ENCODE measurements at regions not wholly inside any gene's neighbourhood (a gene's known extent, or its start where the extent isn't known, plus 50 kb on each side); places are given as distances from the start of the nearest gene placed in this dataset.

- no peak overlapping the region for H3K4me3 ChIP-seq (ENCODE audit: low read depth, low read length)
- no peaks in the 10 kb centered on the region for H3K27me3 ChIP-seq (replicated peaks; ENCODE audit: control insufficient read depth, insufficient read depth, low read length)
- H3K9me3 Mint-ChIP-seq (ENCODE audit: unreplicated experiment): no peaks in the 10 kb centered on the region
- H3K4me1 ChIP-seq: no peaks in the 10 kb centered on the region
- DNase-seq: no peak
- H3K27ac Mint-ChIP-seq (ENCODE audit: unreplicated experiment): no peak overlapping the region
- no TSS peak for BruUV-seq (replicated peaks)
- no peaks in the 10 kb centered on the region for H3K9me3 ChIP-seq
- ChIA-PET POLR2A (no interaction called here), CTCF (no interaction called here)
- TF ChIP-seq, protein P1, sequence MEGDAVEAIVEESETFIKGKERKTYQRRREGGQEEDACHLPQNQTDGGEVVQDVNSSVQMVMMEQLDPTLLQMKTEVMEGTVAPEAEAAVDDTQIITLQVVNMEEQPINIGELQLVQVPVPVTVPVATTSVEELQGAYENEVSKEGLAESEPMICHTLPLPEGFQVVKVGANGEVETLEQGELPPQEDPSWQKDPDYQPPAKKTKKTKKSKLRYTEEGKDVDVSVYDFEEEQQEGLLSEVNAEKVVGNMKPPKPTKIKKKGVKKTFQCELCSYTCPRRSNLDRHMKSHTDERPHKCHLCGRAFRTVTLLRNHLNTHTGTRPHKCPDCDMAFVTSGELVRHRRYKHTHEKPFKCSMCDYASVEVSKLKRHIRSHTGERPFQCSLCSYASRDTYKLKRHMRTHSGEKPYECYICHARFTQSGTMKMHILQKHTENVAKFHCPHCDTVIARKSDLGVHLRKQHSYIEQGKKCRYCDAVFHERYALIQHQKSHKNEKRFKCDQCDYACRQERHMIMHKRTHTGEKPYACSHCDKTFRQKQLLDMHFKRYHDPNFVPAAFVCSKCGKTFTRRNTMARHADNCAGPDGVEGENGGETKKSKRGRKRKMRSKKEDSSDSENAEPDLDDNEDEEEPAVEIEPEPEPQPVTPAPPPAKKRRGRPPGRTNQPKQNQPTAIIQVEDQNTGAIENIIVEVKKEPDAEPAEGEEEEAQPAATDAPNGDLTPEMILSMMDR (IDR thresholded peaks at IDR 0.05; ENCODE audit: insufficient read depth in 1 of 2, low read depth in 1 of 2, low read length in 1 of 2, severe bottlenecking in 1 of 2, unreplicated experiment in 1 of 2): no peak
- peaks cover 24% of the 10 kb centered on the region for H3K27me3 Mint-ChIP-seq (ENCODE audit: insufficient read depth, unreplicated experiment)
- no peak overlapping the region for H3K4me3 Mint-ChIP-seq (ENCODE audit: unreplicated experiment)
- intact Hi-C loops (cut with micrococcal nuclease; ENCODE audit: unreplicated experiment): no loop called here
- no peaks in the 10 kb centered on the region for H3K36me3 ChIP-seq (ENCODE audit: control insufficient read depth, insufficient read depth, low read length)
- H3K4me1 Mint-ChIP-seq (ENCODE audit: low read depth, unreplicated experiment): no peaks in the 10 kb centered on the region
- H3K36me3 Mint-ChIP-seq (ENCODE audit: insufficient read depth, unreplicated experiment): no peaks in the 10 kb centered on the region
Measured at GRCh38 chr3:38949994-38950393, 101.8 kb downstream of the SCN11A start.

DNA sequence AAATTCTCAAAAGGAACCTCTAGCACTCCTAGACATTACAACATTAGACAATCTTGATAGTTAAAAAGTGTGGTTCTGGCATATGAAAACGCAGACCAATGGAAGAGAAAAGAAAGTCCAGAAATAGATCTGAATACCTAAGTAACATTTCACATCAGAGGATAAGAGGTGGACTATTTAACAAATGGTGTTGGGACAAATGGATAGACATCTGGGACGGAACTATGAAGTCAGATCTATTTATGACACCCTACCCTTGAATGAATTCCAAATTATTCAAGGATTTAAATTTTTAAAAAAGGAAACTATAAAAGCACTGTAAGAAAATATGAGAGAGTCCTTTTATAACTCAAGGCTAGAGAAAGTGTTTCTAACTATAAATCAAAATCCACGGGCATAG, 111.3 kb downstream of the SCN11A start:
- no TSS peak for BruUV-seq (replicated peaks)
- no peak overlapping the region for H3K4me3 ChIP-seq (ENCODE audit: low read depth, low read length)
- H3K36me3 Mint-ChIP-seq (ENCODE audit: insufficient read depth, unreplicated experiment): no peaks in the 10 kb centered on the region
- CTCF ChIA-PET: no interaction called here
- TF ChIP-seq, protein P1 (IDR thresholded peaks at IDR 0.05; ENCODE audit: insufficient read depth in 1 of 2, low read depth in 1 of 2, low read length in 1 of 2, severe bottlenecking in 1 of 2, unreplicated experiment in 1 of 2): no peak
- no peak overlapping the region for H3K4me3 Mint-ChIP-seq (ENCODE audit: unreplicated experiment)
- POLR2A ChIA-PET: no interaction called here
- no peaks in the 10 kb centered on the region; the same call in 1 of the 2 replicates for H3K9me3 ChIP-seq
- H3K4me1 ChIP-seq: no peaks in the 10 kb centered on the region
- intact Hi-C loops (cut with micrococcal nuclease; ENCODE audit: unreplicated experiment): no loop called here
- H3K27me3 ChIP-seq (replicated peaks; ENCODE audit: control insufficient read depth, insufficient read depth, low read length): no peaks in the 10 kb centered on the region
- H3K27me3 Mint-ChIP-seq (ENCODE audit: insufficient read depth, unreplicated experiment): peaks cover 7% of the 10 kb centered on the region
- peaks cover 10% of the 10 kb centered on the region for H3K9me3 Mint-ChIP-seq (ENCODE audit: unreplicated experiment)
- no peak for DNase-seq
- H3K27ac Mint-ChIP-seq (ENCODE audit: unreplicated experiment): no peak overlapping the region
- no peaks in the 10 kb centered on the region for H3K36me3 ChIP-seq (ENCODE audit: control insufficient read depth, insufficient read depth, low read length)
- no peaks in the 10 kb centered on the region for H3K4me1 Mint-ChIP-seq (ENCODE audit: low read depth, unreplicated experiment)

DNA sequence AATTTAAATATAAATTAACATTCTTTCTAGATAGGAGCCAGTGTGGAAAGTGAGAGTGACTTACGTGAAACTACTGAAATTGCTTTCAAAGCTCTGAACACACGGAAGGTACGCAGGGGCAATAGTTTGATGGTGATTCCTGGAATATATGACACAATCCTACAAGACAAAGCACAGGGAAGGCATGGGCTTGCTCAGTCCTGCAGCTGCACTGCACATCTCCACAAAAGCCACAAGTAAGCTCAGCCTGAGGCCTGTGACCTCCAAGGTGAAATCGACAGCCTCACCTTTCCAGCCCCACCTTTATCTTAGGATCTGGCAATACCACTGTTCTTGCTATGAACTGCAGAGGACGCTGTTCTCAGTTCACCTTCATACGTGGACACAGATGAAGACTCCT, 109.3 kb upstream of the SCN10A start:
- no peaks in the 10 kb centered on the region for H3K36me3 ChIP-seq (ENCODE audit: control insufficient read depth, insufficient read depth, low read length)
- intact Hi-C loops (cut with micrococcal nuclease; ENCODE audit: unreplicated experiment): no loop called here
- Mint-ChIP-seq H3K4me1 (ENCODE audit: low read depth, unreplicated experiment) (no peaks in the 10 kb centered on the region), H3K4me3 (ENCODE audit: unreplicated experiment) (no peak overlapping the region), H3K36me3 (ENCODE audit: insufficient read depth, unreplicated experiment) (no peaks in the 10 kb centered on the region), H3K9me3 (ENCODE audit: unreplicated experiment) (no peaks in the 10 kb centered on the region), H3K27me3 (ENCODE audit: insufficient read depth, unreplicated experiment) (peaks cover 19% of the 10 kb centered on the region), H3K27ac (ENCODE audit: unreplicated experiment) (no peak overlapping the region)
- CTCF ChIA-PET: no interaction called here
- no peaks in the 10 kb centered on the region for H3K4me1 ChIP-seq
- POLR2A ChIA-PET: no interaction called here
- TF ChIP-seq, protein P1 (IDR thresholded peaks at IDR 0.05; ENCODE audit: insufficient read depth in 1 of 2, low read depth in 1 of 2, low read length in 1 of 2, severe bottlenecking in 1 of 2, unreplicated experiment in 1 of 2): no peak
- 0 out of 2 replicates have a peak, but pooled peaks cover 1% of the 10 kb centered on the region for H3K27me3 ChIP-seq (replicated peaks; ENCODE audit: control insufficient read depth, insufficient read depth, low read length)
- no TSS peak for BruUV-seq (replicated peaks)
- H3K9me3 ChIP-seq: no peaks in the 10 kb centered on the region
- no peak for DNase-seq
- H3K4me3 ChIP-seq (ENCODE audit: low read depth, low read length): no peak overlapping the region
